CD4-positive, CD25-positive, alpha-beta regulatory T cell (primary cell): ENCODE measurements at regions not wholly inside any gene's neighbourhood (a gene's known extent, or its start where the extent isn't known, plus 50 kb on each side); places are given as distances from the start of the nearest gene placed in this dataset.

Experiments
- ATAC-seq, 2 donors: fragments of 150-1000 bp; cut with Tn5 transposase; one replicate each; pipeline ENCODE4 v1.10.0; 2021; ENCODE audit warnings: low read depth in 2 of 2, moderate number of reproducible peaks in 2 of 2, moderate library complexity in 1 of 2
- DNase-seq, 3 donors: peaks; one replicate each; pipeline versions ENCODE4 v3.0.0 to v3.0.0-alpha.2; 2012 to 2022; ENCODE audit warnings: mixed read lengths in 1 of 3
- H3K27ac ChIP-seq: one replicate; pipeline ENCODE4 v1.7.0; 2013; ENCODE audit warnings: mild to moderate bottlenecking, low read length; ENCODE audit not compliant: insufficient read depth, poor library complexity, severe bottlenecking
- H3K27me3 ChIP-seq: one replicate; pipeline ENCODE4 v1.7.0; 2013; ENCODE audit warnings: low read length; ENCODE audit not compliant: control insufficient read depth, insufficient read depth
- H3K36me3 ChIP-seq: one replicate; pipeline ENCODE4 v1.7.0; 2013; ENCODE audit warnings: mild to moderate bottlenecking, low read length, moderate library complexity; ENCODE audit not compliant: control insufficient read depth, insufficient read depth
- H3K4me1 ChIP-seq: 2 replicates; pipeline ENCODE4 v1.7.0; 2013; ENCODE audit warnings: mild to moderate bottlenecking, low read length; ENCODE audit not compliant: insufficient read depth, control insufficient read depth, poor library complexity, severe bottlenecking
- H3K4me3 ChIP-seq: one replicate; pipeline ENCODE4 v1.7.0; 2013; ENCODE audit warnings: low read depth, mild to moderate bottlenecking, low read length, moderate library complexity
- H3K9me3 ChIP-seq, 2 experiments: 1 replicate in 1 of 2; 2 replicates in 1 of 2; pipeline ENCODE4 v1.7.0; 2013; ENCODE audit warnings: low read length in 2 of 2, mild to moderate bottlenecking in 1 of 2, moderate library complexity in 1 of 2; ENCODE audit not compliant: control insufficient read depth in 2 of 2
- H3K27ac Mint-ChIP-seq, 3 donors: one replicate each; pipeline ENCODE4 v1.8.0; 2020 to 2022; ENCODE audit warnings: mild to moderate bottlenecking in 3 of 3, mixed read lengths in 3 of 3, moderate library complexity in 2 of 3
- H3K27me3 Mint-ChIP-seq: one replicate; pipeline ENCODE4 v1.8.0; 2022; ENCODE audit warnings: mild to moderate bottlenecking, mixed read lengths
- H3K36me3 Mint-ChIP-seq: one replicate; pipeline ENCODE4 v1.8.0; 2020; ENCODE audit warnings: mixed read lengths
- H3K4me1 Mint-ChIP-seq, 4 donors: one replicate each; pipeline ENCODE4 v1.8.0; 2020 to 2022; ENCODE audit warnings: mixed read lengths in 4 of 4, mild to moderate bottlenecking in 1 of 4
- H3K4me3 Mint-ChIP-seq, 4 donors: one replicate each; pipeline ENCODE4 v1.8.0; 2020 to 2022; ENCODE audit warnings: mild to moderate bottlenecking in 4 of 4, mixed read lengths in 4 of 4, moderate library complexity in 3 of 4
- H3K9me3 Mint-ChIP-seq, 7 donors: one replicate each; pipeline ENCODE4 v1.8.0; 2020 to 2022; ENCODE audit warnings: mixed read lengths in 7 of 7, mild to moderate bottlenecking in 3 of 7, moderate library complexity in 2 of 7

GRCh38 chr15:96497951-96498350 lies 167.5 kb downstream of the NR2F2 start:
- Mint-ChIP-seq H3K4me1 (no peaks in the 10 kb centered on the region), H3K27ac (no peak overlapping the region), H3K4me3 (no peak overlapping the region), H3K27me3 (no peaks in the 10 kb centered on the region), H3K36me3 (no peaks in the 10 kb centered on the region), H3K9me3 (peaks cover 0 to 9% (median 4%) of the 10 kb centered on the region in 7 donors)
- Histone ChIP-seq H3K27ac (no peak overlapping the region), H3K4me3 (no peak overlapping the region), H3K4me1 (no peaks in the 10 kb centered on the region), H3K36me3 (no peaks in the 10 kb centered on the region), H3K9me3 (no peaks in the 10 kb centered on the region), H3K27me3 (no peaks in the 10 kb centered on the region)
- DNase-seq: no peak
- no peak for ATAC-seq

- Mint-ChIP-seq H3K36me3 (no peaks in the 10 kb centered on the region), H3K27me3 (no peaks in the 10 kb centered on the region), H3K27ac (no peak overlapping the region), H3K9me3 (peaks cover 0 to 9% (median 4%) of the 10 kb centered on the region in 7 donors), H3K4me1 (no peaks in the 10 kb centered on the region), H3K4me3 (no peak overlapping the region)
- H3K36me3 ChIP-seq: no peaks in the 10 kb centered on the region
- no peak overlapping the region for H3K4me3 ChIP-seq
- H3K27me3 ChIP-seq: no peaks in the 10 kb centered on the region
- no peaks in the 10 kb centered on the region for H3K9me3 ChIP-seq
- DNase-seq (no peak), ATAC-seq (no peak)
- H3K27ac ChIP-seq: no peak overlapping the region
- H3K4me1 ChIP-seq: no peaks in the 10 kb centered on the region
Measured at GRCh38 chr15:96500508-96500907, 170.0 kb downstream of the NR2F2 start.

- H3K36me3 Mint-ChIP-seq: no peaks in the 10 kb centered on the region
- no peaks in the 10 kb centered on the region for H3K27me3 Mint-ChIP-seq
- peaks cover 0 to 9% (median 4%) of the 10 kb centered on the region in 7 donors for H3K9me3 Mint-ChIP-seq
Measured at GRCh38 chr15:96501362-96501761, 170.9 kb downstream of the NR2F2 start.

GRCh38 chr15:96502196-96502595 lies 171.7 kb downstream of the NR2F2 start:
- H3K4me1 Mint-ChIP-seq: no peaks in the 10 kb centered on the region
- no peaks in the 10 kb centered on the region for H3K4me1 ChIP-seq
- no peaks in the 10 kb centered on the region for H3K27me3 Mint-ChIP-seq
- no peak overlapping the region for H3K27ac ChIP-seq
- no peak for ATAC-seq
- H3K4me3 ChIP-seq: no peak overlapping the region
- no peaks in the 10 kb centered on the region for H3K27me3 ChIP-seq
- no peak overlapping the region for H3K27ac Mint-ChIP-seq
- H3K36me3 ChIP-seq: no peaks in the 10 kb centered on the region
- DNase-seq: no peak
- peaks cover 0 to 5% (median 2%) of the 10 kb centered on the region in 7 donors for H3K9me3 Mint-ChIP-seq
- no peak overlapping the region for H3K4me3 Mint-ChIP-seq
- no peaks in the 10 kb centered on the region for H3K9me3 ChIP-seq
- H3K36me3 Mint-ChIP-seq: no peaks in the 10 kb centered on the region

More at GRCh38 chr15:96501362-96501761, 170.9 kb downstream of the NR2F2 start:
- DNase-seq (no peak), ATAC-seq (no peak)
- H3K36me3 ChIP-seq: no peaks in the 10 kb centered on the region
- no peaks in the 10 kb centered on the region for H3K4me1 Mint-ChIP-seq
- no peak overlapping the region for H3K27ac Mint-ChIP-seq
- no peak overlapping the region for H3K4me3 Mint-ChIP-seq
- no peak overlapping the region for H3K4me3 ChIP-seq
- H3K9me3 ChIP-seq: no peaks in the 10 kb centered on the region
- no peaks in the 10 kb centered on the region for H3K4me1 ChIP-seq
- H3K27ac ChIP-seq: no peak overlapping the region
- no peaks in the 10 kb centered on the region for H3K27me3 ChIP-seq

- Histone ChIP-seq H3K27me3 (no peaks in the 10 kb centered on the region), H3K9me3 (no peaks in the 10 kb centered on the region), H3K36me3 (no peaks in the 10 kb centered on the region), H3K4me3 (no peak overlapping the region), H3K4me1 (no peaks in the 10 kb centered on the region), H3K27ac (no peak overlapping the region)
- peaks cover 0 to 6% (median 1%) of the 10 kb centered on the region in 7 donors for H3K9me3 Mint-ChIP-seq
- no peak for ATAC-seq
- H3K4me1 Mint-ChIP-seq: no peaks in the 10 kb centered on the region
- DNase-seq: no peak
- no peaks in the 10 kb centered on the region for H3K36me3 Mint-ChIP-seq
- H3K27me3 Mint-ChIP-seq: no peaks in the 10 kb centered on the region
- no peak overlapping the region for H3K4me3 Mint-ChIP-seq
- H3K27ac Mint-ChIP-seq: no peak overlapping the region
Measured at GRCh38 chr15:96503276-96503675, 172.8 kb downstream of the NR2F2 start.

GRCh38 chr15:96504371-96504770 lies 173.9 kb downstream of the NR2F2 start:
- Mint-ChIP-seq H3K4me3 (no peak overlapping the region), H3K36me3 (no peaks in the 10 kb centered on the region), H3K4me1 (no peaks in the 10 kb centered on the region), H3K9me3 (peaks cover 0 to 6% (median under 1%) of the 10 kb centered on the region in 7 donors), H3K27me3 (no peaks in the 10 kb centered on the region), H3K27ac (no peak overlapping the region)
- Histone ChIP-seq H3K4me3 (no peak overlapping the region), H3K9me3 (no peaks in the 10 kb centered on the region), H3K36me3 (no peaks in the 10 kb centered on the region), H3K4me1 (no peaks in the 10 kb centered on the region), H3K27me3 (no peaks in the 10 kb centered on the region), H3K27ac (no peak overlapping the region)
- DNase-seq (no peak), ATAC-seq (no peak)

GRCh38 chr15:96505014-96505413 lies 174.5 kb downstream of the NR2F2 start:
- H3K4me3 ChIP-seq: no peak overlapping the region
- no peak for DNase-seq
- no peaks in the 10 kb centered on the region for H3K9me3 ChIP-seq
- no peaks in the 10 kb centered on the region for H3K36me3 Mint-ChIP-seq
- no peaks in the 10 kb centered on the region for H3K36me3 ChIP-seq
- H3K27me3 Mint-ChIP-seq: no peaks in the 10 kb centered on the region
- H3K9me3 Mint-ChIP-seq: peaks cover 0 to 6% (median 0%) of the 10 kb centered on the region in 7 donors
- no peak overlapping the region for H3K27ac Mint-ChIP-seq
- no peaks in the 10 kb centered on the region for H3K4me1 ChIP-seq
- ATAC-seq: no peak
- no peaks in the 10 kb centered on the region for H3K27me3 ChIP-seq
- H3K4me1 Mint-ChIP-seq: no peaks in the 10 kb centered on the region
- H3K27ac ChIP-seq: no peak overlapping the region
- no peak overlapping the region for H3K4me3 Mint-ChIP-seq

GRCh38 chr15:96514607-96515285 lies 184.2 kb downstream of the NR2F2 start:
- Mint-ChIP-seq H3K27ac (no peak overlapping the region), H3K36me3 (no peaks in the 10 kb centered on the region), H3K27me3 (no peaks in the 10 kb centered on the region), H3K4me1 (no peaks in the 10 kb centered on the region), H3K4me3 (no peak overlapping the region), H3K9me3 (peaks cover 0 to 9% (median 4%) of the 10 kb centered on the region in 7 donors)
- H3K27me3 ChIP-seq: no peaks in the 10 kb centered on the region
- DNase-seq (no peak), ATAC-seq (no peak)
- H3K4me1 ChIP-seq: no peaks in the 10 kb centered on the region
- H3K27ac ChIP-seq: no peak overlapping the region
- H3K36me3 ChIP-seq: no peaks in the 10 kb centered on the region
- H3K9me3 ChIP-seq: no peaks in the 10 kb centered on the region
- no peak overlapping the region for H3K4me3 ChIP-seq
